ENCODE measurements at regions not wholly inside any gene's neighbourhood (a gene's known extent, or its start where the extent isn't known, plus 50 kb on each side); places are given as distances from the start of the nearest gene placed in this dataset.

DNA sequence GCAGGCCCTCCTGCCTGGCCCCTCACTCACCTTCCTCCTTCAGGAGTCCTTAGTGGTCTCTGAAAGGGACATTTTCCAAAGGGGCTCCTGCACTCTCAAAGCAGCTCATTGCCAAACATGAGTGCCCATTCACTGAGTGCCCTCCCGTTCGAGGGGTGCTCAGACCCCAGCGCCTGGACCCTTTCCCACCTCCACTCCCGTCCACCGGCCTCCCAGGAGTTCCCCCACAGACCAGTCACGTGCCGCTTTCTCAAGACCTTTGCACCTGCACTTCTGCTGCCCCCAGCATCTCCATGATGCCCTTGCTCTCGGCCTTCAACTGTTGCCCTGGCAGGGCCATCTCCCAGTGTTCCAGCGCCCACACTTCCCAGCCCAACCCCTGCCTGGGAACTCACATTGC lies 89.5 kb downstream of the ADRA2C start:
- H3K27ac ChIP-seq (ENCODE audit: low read length) = no peak overlapping the region
- no peak overlapping the region for H3K9ac ChIP-seq (ENCODE audit: low read length)
- no peaks in the 10 kb centered on the region for H3K9me2 ChIP-seq (replicated peaks; ENCODE audit: insufficient read depth, low read length)
- no peaks in the 10 kb centered on the region for H3K36me3 ChIP-seq (replicated peaks; ENCODE audit: insufficient read depth, low read length)
- no peaks in the 10 kb centered on the region for H3K9me3 ChIP-seq (replicated peaks; ENCODE audit: insufficient read depth, low read length)
- H3F3A ChIP-seq (ENCODE audit: insufficient read depth, low read length) = no peaks in the 10 kb centered on the region
- H4K20me1 ChIP-seq (ENCODE audit: insufficient read depth, low read length) = peaks cover 2% of the 10 kb centered on the region; the same call in 1 of the 2 replicates
- no peak overlapping the region for H3K4me3 ChIP-seq (ENCODE audit: low read length)
- H3K4me2 ChIP-seq (ENCODE audit: low read depth, low read length) = no peak overlapping the region
- no peaks in the 10 kb centered on the region for H3K79me2 ChIP-seq (ENCODE audit: low read length)
- H3K4me1 ChIP-seq (ENCODE audit: low read length) = no peaks in the 10 kb centered on the region
- TF ChIP-seq, protein P1, sequence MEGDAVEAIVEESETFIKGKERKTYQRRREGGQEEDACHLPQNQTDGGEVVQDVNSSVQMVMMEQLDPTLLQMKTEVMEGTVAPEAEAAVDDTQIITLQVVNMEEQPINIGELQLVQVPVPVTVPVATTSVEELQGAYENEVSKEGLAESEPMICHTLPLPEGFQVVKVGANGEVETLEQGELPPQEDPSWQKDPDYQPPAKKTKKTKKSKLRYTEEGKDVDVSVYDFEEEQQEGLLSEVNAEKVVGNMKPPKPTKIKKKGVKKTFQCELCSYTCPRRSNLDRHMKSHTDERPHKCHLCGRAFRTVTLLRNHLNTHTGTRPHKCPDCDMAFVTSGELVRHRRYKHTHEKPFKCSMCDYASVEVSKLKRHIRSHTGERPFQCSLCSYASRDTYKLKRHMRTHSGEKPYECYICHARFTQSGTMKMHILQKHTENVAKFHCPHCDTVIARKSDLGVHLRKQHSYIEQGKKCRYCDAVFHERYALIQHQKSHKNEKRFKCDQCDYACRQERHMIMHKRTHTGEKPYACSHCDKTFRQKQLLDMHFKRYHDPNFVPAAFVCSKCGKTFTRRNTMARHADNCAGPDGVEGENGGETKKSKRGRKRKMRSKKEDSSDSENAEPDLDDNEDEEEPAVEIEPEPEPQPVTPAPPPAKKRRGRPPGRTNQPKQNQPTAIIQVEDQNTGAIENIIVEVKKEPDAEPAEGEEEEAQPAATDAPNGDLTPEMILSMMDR (IDR thresholded peaks at IDR 0.05; ENCODE audit: low read length) = no peak
- TF ChIP-seq EZH2phosphoT487 (IDR thresholded peaks at IDR 0.05; ENCODE audit: low read length) (no peak), EZH2 (optimal IDR thresholded peaks at IDR 0.05; ENCODE audit: low read depth, low read length) (no peak)
- H2AFZ ChIP-seq (ENCODE audit: low read length) = no peak overlapping the region
- DNase-seq = no peak
- H3K27me3 ChIP-seq (replicated peaks; ENCODE audit: insufficient read depth, low read length) = peaks cover 93% of the 10 kb centered on the region

GRCh38 chr4:3856604-3857204 lies 90.5 kb downstream of the ADRA2C start:
- H3K27ac ChIP-seq (ENCODE audit: low read length) = no peak overlapping the region
- H3K9ac ChIP-seq (ENCODE audit: low read length) = no peak overlapping the region
- H3K9me2 ChIP-seq (replicated peaks; ENCODE audit: insufficient read depth, low read length) = no peaks in the 10 kb centered on the region
- H3K4me3 ChIP-seq (ENCODE audit: low read length) = no peak overlapping the region
- no peaks in the 10 kb centered on the region for H3F3A ChIP-seq (ENCODE audit: insufficient read depth, low read length)
- no peaks in the 10 kb centered on the region for H3K4me1 ChIP-seq (ENCODE audit: low read length)
- H3K27me3 ChIP-seq (replicated peaks; ENCODE audit: insufficient read depth, low read length) = peaks cover 93% of the 10 kb centered on the region
- no peaks in the 10 kb centered on the region for H3K36me3 ChIP-seq (replicated peaks; ENCODE audit: insufficient read depth, low read length)
- H4K20me1 ChIP-seq (ENCODE audit: insufficient read depth, low read length) = no peaks in the 10 kb centered on the region
- no peak overlapping the region for H3K4me2 ChIP-seq (ENCODE audit: low read depth, low read length)
- DNase-seq = no peak
- no peak for TF ChIP-seq EZH2phosphoT487 (IDR thresholded peaks at IDR 0.05; ENCODE audit: low read length)
- TF ChIP-seq, protein P1 (IDR thresholded peaks at IDR 0.05; ENCODE audit: low read length) = no peak
- H3K79me2 ChIP-seq (ENCODE audit: low read length) = no peaks in the 10 kb centered on the region
- no peaks in the 10 kb centered on the region for H3K9me3 ChIP-seq (replicated peaks; ENCODE audit: insufficient read depth, low read length)
- no peak overlapping the region for H2AFZ ChIP-seq (ENCODE audit: low read length)

- Histone ChIP-seq H4K20me1 (ENCODE audit: insufficient read depth, low read length) (no peaks in the 10 kb centered on the region), H3K9ac (ENCODE audit: low read length) (no peak overlapping the region), H3K36me3 (replicated peaks; ENCODE audit: insufficient read depth, low read length) (no peaks in the 10 kb centered on the region), H3K4me1 (ENCODE audit: low read length) (no peaks in the 10 kb centered on the region), H3K4me2 (ENCODE audit: low read depth, low read length) (no peak overlapping the region), H2AFZ (ENCODE audit: low read length) (no peak overlapping the region), H3K79me2 (ENCODE audit: low read length) (no peaks in the 10 kb centered on the region), H3K27ac (ENCODE audit: low read length) (no peak overlapping the region), H3K4me3 (ENCODE audit: low read length) (no peak overlapping the region), H3F3A (ENCODE audit: insufficient read depth, low read length) (no peaks in the 10 kb centered on the region), H3K27me3 (replicated peaks; ENCODE audit: insufficient read depth, low read length) (peaks cover 94% of the 10 kb centered on the region), H3K9me3 (replicated peaks; ENCODE audit: insufficient read depth, low read length) (no peaks in the 10 kb centered on the region), H3K9me2 (replicated peaks; ENCODE audit: insufficient read depth, low read length) (no peaks in the 10 kb centered on the region)
- DNase-seq = no peak
- no peak for TF ChIP-seq EZH2 (optimal IDR thresholded peaks at IDR 0.05; ENCODE audit: low read depth, low read length)
- TF ChIP-seq, protein P1 (IDR thresholded peaks at IDR 0.05; ENCODE audit: low read length) = no peak
- no peak for TF ChIP-seq EZH2phosphoT487 (IDR thresholded peaks at IDR 0.05; ENCODE audit: low read length)
Measured at GRCh38 chr4:3857269-3857926, 91.2 kb downstream of the ADRA2C start.
